A549 (cell line): ENCODE measurements at regions not wholly inside any gene's neighbourhood (a gene's known extent, or its start where the extent isn't known, plus 50 kb on each side); places are given as distances from the start of the nearest gene placed in this dataset.

Experiments
- ATAC-seq, 2 experiments: fragments of 200-7000 bp in 1 of 2; fragments of >200 bp in 1 of 2; cut with Nextera tagmentation in 1 of 2; cut with Tn5 transposase in 1 of 2; 3 replicates each; pipeline versions ENCODE4 v1.8.0 to v1.9.1; 2018 to 2020; ENCODE audit warnings: mild to moderate bottlenecking in 1 of 2, moderate library complexity in 1 of 2
- CTCF ChIA-PET: fragments of 300-600 bp; sonication (Branson Sonifier 250); formaldehyde crosslinking; extraction: SDS; loops from one replicate; lab custom pipeline; 2021; ENCODE audit warnings: antibody characterized with exemption, inconsistent platforms; lab: Yijun Ruan, JAX
- POLR2A ChIA-PET: fragments of 350-600 bp; formaldehyde crosslinking; extraction: SDS; loops from one replicate; lab custom pipeline; 2021; ENCODE audit warnings: antibody characterized with exemption, inconsistent platforms; lab: Yijun Ruan, JAX
- DNase-seq, 2 experiments: peaks; one replicate each; pipeline versions ENCODE4 v3.0.0 to v3.0.0-alpha.2; 2011 to 2016; ENCODE audit warnings: low read depth in 1 of 2, low spot score in 1 of 2
- FAIRE-seq: peaks from 2 replicates; lab custom pipeline; 2011; peaks lifted over from hg19 to GRCh38; lab: Jason Lieb, UNC
- H3K27ac ChIP-seq, 2 experiments: fragments of >200 bp; sonication (Bioruptor Twin); formaldehyde crosslinking; 3 replicates each; pipeline ENCODE4 v1.5.1; 2016 to 2017
- H3K4me1 ChIP-seq: fragments of >200 bp; sonication (Bioruptor Twin); formaldehyde crosslinking; 3 replicates; pipeline ENCODE4 v1.6.1; 2016
- H3K4me2 ChIP-seq: fragments of >200 bp; sonication (Bioruptor Twin); formaldehyde crosslinking; 3 replicates; pipeline ENCODE4 v1.6.1; 2016
- H3K4me3 ChIP-seq: fragments of >200 bp; sonication (Bioruptor Twin); formaldehyde crosslinking; 3 replicates; pipeline ENCODE4 v1.5.1; 2016
- H3K9me3 ChIP-seq: fragments of >200 bp; sonication (Bioruptor Twin); formaldehyde crosslinking; 3 replicates; pipeline ENCODE4 v1.6.1; 2016
- BCL3 ChIP-seq: fragments of >200 bp; sonication (Bioruptor Twin); formaldehyde crosslinking; IDR thresholded peaks from 3 replicates; pipeline ENCODE4 v1.6.1; 2016
- BHLHE40 ChIP-seq: IDR thresholded peaks from 2 replicates; pipeline ENCODE4 v1.6.1; 2012; ENCODE audit warnings: low read depth, low read length, inconsistent platforms
- CBX2 ChIP-seq: fragments of 200-600 bp; sonication (generic); IDR thresholded peaks from 2 replicates; pipeline ENCODE4 v1.6.1; 2016; ENCODE audit warnings: low read depth, mild to moderate bottlenecking, borderline replicate concordance
- CBX8 ChIP-seq: fragments of 200-600 bp; sonication (generic); IDR thresholded peaks from 2 replicates; pipeline ENCODE4 v1.6.1; 2016
- CTCF ChIP-seq: fragments of >200 bp; sonication (Bioruptor Twin); formaldehyde crosslinking; IDR thresholded peaks from 3 replicates; pipeline ENCODE4 v1.5.1; 2016
- E2F6 ChIP-seq: IDR thresholded peaks from 2 replicates; pipeline ENCODE4 v1.6.1; 2012; ENCODE audit warnings: low read depth, borderline replicate concordance
- FOSB ChIP-seq: fragments of 250-450 bp; sonication (Bioruptor Pico); IDR thresholded peaks from 2 replicates; pipeline ENCODE4 v1.5.0; 2020; ENCODE audit warnings: mild to moderate bottlenecking, moderate library complexity
- HEYL ChIP-seq: fragments of 250-450 bp; sonication (Bioruptor Pico); IDR thresholded peaks from 2 replicates; pipeline ENCODE4 v1.8.0; 2021; ENCODE audit warnings: mild to moderate bottlenecking, moderate library complexity
- HOXB13 ChIP-seq: fragments of 250-450 bp; sonication (Bioruptor Pico); IDR thresholded peaks from 2 replicates; pipeline ENCODE4 v1.5.0; 2020; ENCODE audit warnings: low read depth, mild to moderate bottlenecking, moderate library complexity
- JUN ChIP-seq, 2 experiments: fragments of >200 bp; sonication (Bioruptor Twin); formaldehyde crosslinking; IDR thresholded peaks; 2 replicates in 1 of 2; 3 replicates in 1 of 2; pipeline ENCODE4 v1.6.1; 2016 to 2017
- KDM5A ChIP-seq: fragments of 200-600 bp; sonication (generic); IDR thresholded peaks from 2 replicates; pipeline ENCODE4 v1.6.1; 2016; ENCODE audit warnings: antibody characterized with exemption, mild to moderate bottlenecking
- MAX ChIP-seq: IDR thresholded peaks from 2 replicates; pipeline ENCODE4 v1.6.1; 2012
- MYC ChIP-seq: IDR thresholded peaks from 2 replicates; pipeline ENCODE4 v1.6.1; 2012; ENCODE audit warnings: mild to moderate bottlenecking, inconsistent platforms, low read length, improper control_type of control experiment, borderline replicate concordance
- NPAS2 ChIP-seq: fragments of 250-450 bp; sonication (Bioruptor Pico); IDR thresholded peaks from 2 replicates; pipeline ENCODE4 v1.8.0; 2022; ENCODE audit warnings: mild to moderate bottlenecking, moderate library complexity, borderline replicate concordance
- PHF8 ChIP-seq: fragments of 200-600 bp; sonication (generic); IDR thresholded peaks from 2 replicates; pipeline ENCODE4 v1.6.1; 2016; ENCODE audit warnings: low read depth, mild to moderate bottlenecking, antibody characterized with exemption, moderate library complexity, borderline replicate concordance
- POLR2AphosphoS2 ChIP-seq: conservative IDR thresholded peaks from 2 replicates; pipeline ENCODE4 v1.6.1; 2012; ENCODE audit warnings: low read length, improper control_type of control experiment, inconsistent platforms
- RAD21 ChIP-seq, 2 experiments: fragments of >200 bp in 1 of 2; sonication (Bioruptor Twin) in 1 of 2; formaldehyde crosslinking in 1 of 2; IDR thresholded peaks in 1 of 2; conservative IDR thresholded peaks in 1 of 2; 2 replicates in 1 of 2; 3 replicates in 1 of 2; pipeline ENCODE4 v1.6.1; 2012 to 2018; ENCODE audit warnings: inconsistent platforms in 1 of 2
- RARB ChIP-seq: fragments of 250-450 bp; sonication (Bioruptor Pico); IDR thresholded peaks from 2 replicates; pipeline ENCODE4 v1.8.0; 2021; ENCODE audit warnings: mild to moderate bottlenecking, moderate library complexity
- RFX5 ChIP-seq: fragments of 450-650 bp; IDR thresholded peaks from 2 replicates; pipeline ENCODE4 v1.7.1; 2014; ENCODE audit warnings: antibody characterized with exemption, mild to moderate bottlenecking, moderate library complexity
- SMC3 ChIP-seq: fragments of >200 bp; sonication (Bioruptor Twin); formaldehyde crosslinking; IDR thresholded peaks from 3 replicates; pipeline ENCODE4 v1.6.1; 2018; ENCODE audit warnings: inconsistent platforms
- SREBF2 ChIP-seq: fragments of 450-650 bp; IDR thresholded peaks from 2 replicates; pipeline ENCODE4 v1.6.1; 2014; ENCODE audit warnings: mild to moderate bottlenecking, moderate library complexity
- TFCP2L1 ChIP-seq: fragments of 250-450 bp; sonication (Bioruptor Pico); IDR thresholded peaks from 2 replicates; pipeline ENCODE4 v1.5.0; 2021; ENCODE audit warnings: mild to moderate bottlenecking
- TP53 ChIP-seq: fragments of 250-450 bp; sonication (Bioruptor Pico); IDR thresholded peaks from 2 replicates; pipeline ENCODE4 v1.5.0; 2021; ENCODE audit warnings: mild to moderate bottlenecking, moderate library complexity
- WGBS: methylation state at CpG from one replicate; pipeline ENCODE4 v1.1.6; 2017; ENCODE audit errors: missing lambda C conversion rate; 5-methylcytosine and 5-hydroxymethylcytosine counted together
- TF ChIP-seq, protein P1 (sequence below): fragments of 150-350 bp; IDR thresholded peaks from 2 replicates; pipeline ENCODE4 v1.6.1; 2014; ENCODE audit warnings: low read depth, mild to moderate bottlenecking, low read length
- TF ChIP-seq, protein P2 (sequence below): fragments of 450-650 bp; IDR thresholded peaks from 2 replicates; pipeline ENCODE4 v1.6.1; 2014; ENCODE audit warnings: antibody characterized with exemption

- no peaks in the 10 kb centered on the region for H3K4me1 ChIP-seq
- POLR2A ChIA-PET = no interaction called here
- no peak for FAIRE-seq
- H3K27ac ChIP-seq = no peak overlapping the region
- H3K4me3 ChIP-seq = no peak overlapping the region
- no peaks in the 10 kb centered on the region for H3K9me3 ChIP-seq
- TF ChIP-seq RAD21 (conservative IDR thresholded peaks at IDR 0.05 in 1 of 2, IDR thresholded peaks at IDR 0.05 in 1 of 2) = no peak
- no peak for TF ChIP-seq CBX2
- no peak for TF ChIP-seq KDM5A
- TF ChIP-seq TP53 = no peak
- no peak for TF ChIP-seq BCL3
- TF ChIP-seq NPAS2 (CRISPR knock-in tag) = no peak
- no peak for TF ChIP-seq RFX5
- no peak for TF ChIP-seq JUN (IDR thresholded peaks at IDR 0.05)
- no peak for TF ChIP-seq MAX
- no peak for TF ChIP-seq E2F6
- no peak for TF ChIP-seq FOSB (CRISPR knock-in tag)
- no peak overlapping the region for H3K4me2 ChIP-seq
- no peak for DNase-seq
- no peak for ATAC-seq
- WGBS = 57% methylated on average over 15 of the region's 15 CpGs
- CTCF ChIA-PET = interaction anchor here (1.5 kb wide), 1 partner anchor 47 kb away, joined by 6 read pairs; no protein-coding TSS in a partner anchor
Measured at GRCh38 chr10:124342136-124342820, 76.4 kb downstream of the OAT start.

DNA sequence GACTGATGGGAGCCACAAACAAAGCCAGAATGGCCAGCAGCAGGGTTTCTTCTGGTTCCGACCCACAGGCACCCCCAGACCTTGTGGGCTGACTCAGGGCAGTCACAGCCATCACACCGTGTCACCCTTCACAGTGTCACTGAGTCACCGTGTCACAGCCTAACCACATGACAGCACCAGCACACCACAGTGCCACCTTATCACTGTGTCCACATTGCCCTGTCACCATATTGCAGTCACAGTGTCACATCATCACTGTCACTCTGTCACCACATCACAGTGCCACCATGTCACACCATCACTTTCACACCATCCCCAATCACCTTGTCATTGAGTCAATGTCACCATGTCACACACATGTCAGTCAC, 77.0 kb downstream of the OAT start:
- ChIA-PET POLR2A (no interaction called here), CTCF (interaction anchor here (1.5 kb wide), 1 partner anchor 47 kb away, joined by 6 read pairs; no protein-coding TSS in a partner anchor)
- Histone ChIP-seq H3K4me2 (no peak overlapping the region), H3K4me1 (no peaks in the 10 kb centered on the region), H3K4me3 (no peak overlapping the region), H3K27ac (no peak overlapping the region), H3K9me3 (no peaks in the 10 kb centered on the region)
- FAIRE-seq (no peak), ATAC-seq (no peak), DNase-seq (no peak)
- WGBS = 24% methylated on average over 3 of the region's 3 CpGs
- TF ChIP-seq PHF8 (no peak), RARB (no peak), CBX8 (no peak), HOXB13 (no peak), TFCP2L1 (CRISPR knock-in tag) (no peak), POLR2AphosphoS2 (no peak), CTCF (no peak), BHLHE40 (no peak), MYC (no peak), SREBF2 (no peak), NPAS2 (CRISPR knock-in tag) (no peak), SMC3 (no peak), HEYL (no peak), FOSB (CRISPR knock-in tag) (no peak), TP53 (no peak), JUN (IDR thresholded peaks at IDR 0.05) (no peak)
- TF ChIP-seq, protein P1, sequence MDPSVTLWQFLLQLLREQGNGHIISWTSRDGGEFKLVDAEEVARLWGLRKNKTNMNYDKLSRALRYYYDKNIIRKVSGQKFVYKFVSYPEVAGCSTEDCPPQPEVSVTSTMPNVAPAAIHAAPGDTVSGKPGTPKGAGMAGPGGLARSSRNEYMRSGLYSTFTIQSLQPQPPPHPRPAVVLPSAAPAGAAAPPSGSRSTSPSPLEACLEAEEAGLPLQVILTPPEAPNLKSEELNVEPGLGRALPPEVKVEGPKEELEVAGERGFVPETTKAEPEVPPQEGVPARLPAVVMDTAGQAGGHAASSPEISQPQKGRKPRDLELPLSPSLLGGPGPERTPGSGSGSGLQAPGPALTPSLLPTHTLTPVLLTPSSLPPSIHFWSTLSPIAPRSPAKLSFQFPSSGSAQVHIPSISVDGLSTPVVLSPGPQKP = no peak
- TF ChIP-seq, protein P2, sequence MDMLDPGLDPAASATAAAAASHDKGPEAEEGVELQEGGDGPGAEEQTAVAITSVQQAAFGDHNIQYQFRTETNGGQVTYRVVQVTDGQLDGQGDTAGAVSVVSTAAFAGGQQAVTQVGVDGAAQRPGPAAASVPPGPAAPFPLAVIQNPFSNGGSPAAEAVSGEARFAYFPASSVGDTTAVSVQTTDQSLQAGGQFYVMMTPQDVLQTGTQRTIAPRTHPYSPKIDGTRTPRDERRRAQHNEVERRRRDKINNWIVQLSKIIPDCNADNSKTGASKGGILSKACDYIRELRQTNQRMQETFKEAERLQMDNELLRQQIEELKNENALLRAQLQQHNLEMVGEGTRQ = no peak
